GM21723 (cell line): ENCODE measurements at regions not wholly inside any gene's neighbourhood (a gene's known extent, or its start where the extent isn't known, plus 50 kb on each side); places are given as distances from the start of the nearest gene placed in this dataset.
"Not testable (repeated sequence)": the region's sequence is repeated elsewhere in the genome, so short reads cannot be mapped to it uniquely, and the experiment has no call there.

Source experiments
- ATAC-seq: cut with Tn5 transposase; IDR thresholded peaks from one replicate; pipeline ENCODE4 v1.9.1; 2021; ENCODE audit warnings: mild to moderate bottlenecking, moderate library complexity; ENCODE audit not compliant: unreplicated experiment

DNA sequence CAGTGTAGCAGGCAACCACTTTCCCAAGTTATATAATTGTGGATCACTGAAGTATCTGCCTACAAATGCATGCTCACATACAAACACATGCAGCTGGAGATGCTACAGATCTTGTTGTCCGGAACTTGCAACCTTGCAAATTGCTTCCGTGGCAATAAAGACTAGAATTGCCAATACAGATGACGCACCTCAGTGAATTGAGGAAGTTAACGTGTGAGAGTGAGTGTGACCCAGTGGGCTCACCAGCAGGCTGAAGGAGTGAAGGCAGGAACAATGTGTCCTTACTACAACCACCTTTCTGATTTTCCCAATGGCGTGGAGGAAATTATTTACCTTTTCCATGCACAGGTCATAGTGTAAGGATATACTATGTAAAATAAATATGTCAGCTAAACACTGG lies 89.4 kb upstream of the GRIP1 start:
- ATAC-seq, result no peak

DNA sequence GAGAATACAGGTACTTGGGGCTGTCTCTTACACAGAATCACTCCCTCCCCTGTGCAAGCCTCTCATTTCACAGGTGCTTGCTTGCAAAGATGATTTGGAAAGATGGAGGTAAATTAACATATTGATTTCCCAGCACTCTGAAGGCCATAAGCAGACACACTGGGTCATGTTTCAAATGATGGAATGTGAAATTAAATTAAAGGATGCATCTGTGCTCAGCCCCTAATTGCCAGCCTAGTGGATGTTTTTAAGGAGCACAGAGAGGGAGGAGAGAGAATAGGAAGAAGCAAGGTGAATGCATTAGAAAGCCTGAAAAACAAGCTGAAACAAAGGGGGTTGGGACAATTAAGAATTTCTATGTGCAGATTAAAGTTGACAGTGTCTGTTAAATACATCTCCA lies 96.1 kb upstream of the GRIP1 start:
- no peak for ATAC-seq

DNA sequence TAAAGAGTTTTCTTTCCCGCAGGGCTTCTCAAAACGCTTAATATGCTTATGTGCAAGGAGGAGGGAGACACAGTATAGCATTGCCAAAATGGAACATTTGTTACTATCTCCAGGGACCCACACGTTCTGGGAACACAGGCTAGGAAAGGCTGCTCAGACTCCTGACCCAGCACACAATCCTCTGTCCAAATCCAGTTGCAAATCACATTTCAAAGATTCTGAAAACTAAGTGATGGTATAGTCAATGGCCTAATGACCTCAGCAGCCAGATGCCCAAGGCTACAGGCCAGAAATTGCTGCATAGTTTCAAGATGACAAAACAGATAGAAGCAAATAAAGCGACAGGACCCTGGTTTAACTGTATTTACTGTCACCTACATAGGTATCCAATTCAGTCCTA lies 97.0 kb upstream of the GRIP1 start:
- ATAC-seq, result no peak

DNA sequence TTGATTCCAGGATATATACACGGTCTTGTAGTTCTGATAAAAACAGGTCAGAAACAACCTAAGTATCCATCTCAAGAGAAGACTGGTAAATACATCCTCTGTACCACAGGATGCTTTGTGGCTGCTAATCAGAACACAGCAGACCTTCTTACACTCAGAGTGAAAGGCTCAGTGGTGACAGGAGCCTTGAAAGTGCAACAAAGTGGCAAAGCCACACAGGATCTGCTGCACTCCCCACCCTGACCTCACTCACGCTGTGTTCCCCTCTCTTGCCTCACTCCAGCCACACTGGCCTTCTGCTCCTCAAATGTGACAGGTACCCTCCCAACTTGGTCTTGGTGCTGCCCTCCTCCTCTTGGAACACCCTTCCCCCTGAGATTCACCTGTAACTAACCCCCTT lies 98.1 kb upstream of the GRIP1 start:
- ATAC-seq, result peak; percentile 93

DNA sequence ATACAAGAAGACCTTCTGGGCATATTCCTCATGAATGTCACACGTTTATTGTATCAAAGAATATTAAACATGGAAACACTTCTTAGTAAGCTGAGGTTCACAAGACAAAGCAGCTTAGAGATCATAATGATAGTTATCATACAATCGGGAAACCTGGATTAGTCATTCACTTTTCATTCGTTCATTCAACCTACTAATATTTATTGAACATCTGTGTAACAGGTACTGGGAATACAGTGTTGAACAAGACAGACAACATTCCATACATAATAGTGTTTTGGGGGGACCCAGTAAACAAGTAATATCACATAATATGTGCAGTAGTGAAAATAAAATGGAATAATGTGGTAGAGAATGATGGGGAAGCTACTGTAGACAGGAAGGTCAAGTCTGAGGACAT lies 100.6 kb upstream of the GRIP1 start:
- ATAC-seq, result no peak

DNA sequence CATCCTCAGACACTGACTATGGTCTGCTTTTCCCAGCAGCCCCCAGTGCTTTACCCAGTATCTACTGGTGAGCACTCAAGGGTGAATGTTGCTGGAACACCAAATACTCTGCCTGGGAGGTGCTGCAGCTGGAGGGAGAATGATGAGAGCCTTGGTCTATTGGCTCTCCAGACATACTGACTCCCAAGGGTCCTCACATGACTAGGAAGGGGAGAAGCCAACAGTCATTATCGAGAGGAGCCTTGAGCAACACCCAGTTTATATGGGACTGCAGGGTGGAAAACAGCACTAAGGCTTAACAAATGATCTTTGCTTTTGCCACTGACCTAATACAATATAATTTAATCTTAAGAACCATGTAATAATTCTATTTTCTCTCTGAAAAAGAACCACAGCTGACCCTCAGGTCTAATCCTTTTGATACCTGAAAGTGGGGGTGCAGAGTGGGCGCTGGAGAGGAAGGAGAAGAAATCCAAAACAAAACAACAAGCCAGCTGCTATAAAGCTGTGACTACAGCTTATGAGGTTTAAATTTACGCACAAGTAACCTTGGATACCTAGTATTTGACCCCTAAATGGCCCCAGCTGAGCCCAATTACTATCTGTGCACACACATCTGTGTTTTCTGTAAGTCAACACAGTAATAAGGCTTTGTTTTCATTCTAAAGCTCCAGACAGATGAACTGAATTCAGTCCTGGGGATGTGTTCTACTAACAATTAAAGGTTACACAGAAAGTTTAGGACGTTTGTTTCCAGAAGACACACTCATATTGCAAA lies 107.8 kb upstream of the GRIP1 start:
- no peak for ATAC-seq

GRCh38 chr12:66799551-66799950 lies 120.7 kb upstream of the GRIP1 start:
- no peak for ATAC-seq

GRCh38 chr12:66800046-66800445 lies 121.2 kb upstream of the GRIP1 start:
- no peak for ATAC-seq

- no peak for ATAC-seq
Observed at GRCh38 chr12:66803930-66804329, 125.1 kb upstream of the GRIP1 start.

DNA sequence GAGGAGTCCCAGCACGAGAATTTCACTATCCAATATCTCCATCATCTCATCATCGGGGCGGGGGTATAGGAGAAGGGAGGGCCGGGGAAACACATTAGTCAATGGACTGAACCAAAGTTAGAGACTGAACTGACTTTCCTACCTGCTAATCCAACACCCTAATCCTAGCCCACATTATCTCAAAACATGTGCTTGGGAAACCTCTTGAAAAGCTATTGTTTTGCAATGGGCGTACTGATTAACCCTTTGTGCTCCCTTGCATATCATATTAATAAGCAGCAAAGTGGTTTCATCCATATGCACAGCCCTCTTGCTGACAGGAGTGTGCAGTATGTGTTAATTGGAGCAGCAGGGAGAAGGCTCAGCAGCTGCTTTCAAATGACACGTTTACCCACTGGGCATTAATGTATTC lies 125.7 kb upstream of the GRIP1 start:
- ATAC-seq, result no peak

DNA sequence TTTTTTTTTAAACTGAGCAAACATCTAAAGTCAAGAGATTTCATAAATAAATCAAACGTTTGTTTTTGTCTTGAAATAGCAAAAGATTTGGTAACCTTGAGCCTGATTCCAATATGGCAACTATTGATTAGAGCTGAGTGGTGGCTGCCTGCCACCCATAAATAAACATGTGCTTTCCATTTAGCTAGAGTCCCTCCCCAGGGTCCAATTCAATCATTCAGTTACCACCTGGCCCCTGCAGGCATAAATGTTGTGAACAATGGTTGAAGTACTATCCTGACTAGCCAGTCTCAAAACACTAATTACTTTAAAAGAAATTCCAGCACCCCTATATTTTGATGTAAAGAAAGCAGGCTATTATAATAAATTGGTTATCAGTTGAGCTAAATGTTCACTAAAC lies 129.7 kb upstream of the GRIP1 start:
- ATAC-seq, result no peak

DNA sequence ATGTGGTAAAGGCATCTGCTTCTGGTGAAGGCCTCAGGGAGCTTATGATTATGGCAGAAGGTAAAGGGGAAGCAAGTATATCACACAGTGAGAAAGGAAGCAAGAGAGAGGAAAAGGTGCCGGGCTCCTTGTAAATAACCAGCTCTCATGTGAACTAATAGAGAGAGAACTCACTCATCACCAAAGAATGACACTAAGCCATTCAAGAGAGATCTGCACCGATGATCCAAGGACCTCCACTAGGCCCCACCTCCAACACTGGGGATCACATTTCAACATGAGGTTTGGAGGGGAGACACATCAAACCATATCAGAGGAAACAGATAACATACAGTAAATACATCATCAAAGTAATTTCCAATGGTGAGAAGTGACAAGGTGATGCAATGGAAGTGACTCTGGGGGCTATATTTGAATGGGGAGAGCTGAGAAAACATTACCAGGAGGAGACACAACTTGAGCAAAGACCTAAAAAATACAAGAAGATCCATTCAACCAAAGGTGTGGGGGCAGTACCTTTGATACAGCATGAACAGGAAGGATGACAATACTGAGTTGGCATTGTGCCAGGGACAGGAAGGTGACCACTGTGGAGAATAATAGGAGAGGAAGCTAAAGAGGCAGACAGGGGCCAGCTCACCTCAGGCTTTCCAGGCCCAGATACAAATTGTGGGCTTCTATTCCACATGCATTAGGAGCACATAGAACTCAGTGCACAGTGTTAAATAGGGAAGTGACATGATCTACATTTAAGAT lies 134.4 kb upstream of the GRIP1 start:
- ATAC-seq, result no peak

GRCh38 chr12:66819587-66819986 lies 140.7 kb upstream of the GRIP1 start:
- ATAC-seq, result no peak

DNA sequence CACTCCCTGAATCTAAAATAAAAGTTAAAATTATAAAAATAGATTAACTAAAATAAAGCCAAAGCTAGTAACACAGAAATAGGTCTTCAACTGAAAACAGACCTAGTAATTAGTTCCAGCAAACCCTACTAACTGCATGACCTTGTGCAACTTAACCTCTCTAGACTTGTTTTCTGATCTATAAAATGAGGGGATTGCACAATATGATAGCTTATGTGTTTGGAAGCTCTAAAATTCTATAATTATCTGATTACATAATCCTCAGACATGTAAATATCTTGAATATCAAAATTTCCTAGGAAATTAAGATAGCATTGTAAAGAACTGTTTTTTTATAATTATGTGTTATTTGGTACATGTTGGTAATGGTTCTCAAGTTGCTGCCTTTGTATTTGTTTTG lies 144.1 kb upstream of the GRIP1 start:
- no peak for ATAC-seq

DNA sequence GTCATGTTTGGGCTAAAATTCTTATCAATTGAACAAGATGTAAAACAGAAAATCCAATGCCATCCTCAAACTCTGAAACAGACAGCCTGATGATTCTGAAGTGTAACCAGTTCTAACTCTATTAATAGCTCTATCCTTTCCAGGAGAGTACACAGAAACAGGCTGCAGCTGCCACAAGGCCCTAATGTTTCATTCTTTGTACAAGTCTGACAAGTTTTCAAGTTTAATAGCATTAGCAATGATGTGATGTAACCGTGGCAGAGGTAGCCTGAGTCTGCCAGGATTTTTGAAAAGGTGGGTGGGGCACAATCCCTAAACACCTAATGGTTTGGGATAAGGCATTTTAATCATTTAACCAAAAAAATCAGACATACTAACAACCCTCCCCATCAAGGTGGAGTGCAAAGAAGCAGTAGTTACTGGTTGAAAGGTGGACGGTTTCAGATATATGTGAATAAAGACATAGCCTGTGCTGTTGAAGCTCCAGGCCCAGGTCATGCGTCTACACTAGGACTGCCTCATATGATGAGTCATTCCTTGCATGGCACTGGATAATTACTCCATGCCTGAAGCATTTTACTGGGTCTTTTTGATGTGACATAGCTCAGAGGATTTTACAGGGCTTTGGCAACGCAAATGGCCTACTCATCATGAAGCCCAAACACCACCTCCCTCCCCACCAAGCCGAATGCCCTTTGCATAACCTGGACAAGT lies 145.1 kb upstream of the GRIP1 start:
- no peak for ATAC-seq

- not testable (repeated sequence) for ATAC-seq
Observed at GRCh38 chr12:66825921-66826320, 147.0 kb upstream of the GRIP1 start.

GRCh38 chr12:66829660-66830325 lies 150.9 kb upstream of the GRIP1 start:
- ATAC-seq, result no peak

DNA sequence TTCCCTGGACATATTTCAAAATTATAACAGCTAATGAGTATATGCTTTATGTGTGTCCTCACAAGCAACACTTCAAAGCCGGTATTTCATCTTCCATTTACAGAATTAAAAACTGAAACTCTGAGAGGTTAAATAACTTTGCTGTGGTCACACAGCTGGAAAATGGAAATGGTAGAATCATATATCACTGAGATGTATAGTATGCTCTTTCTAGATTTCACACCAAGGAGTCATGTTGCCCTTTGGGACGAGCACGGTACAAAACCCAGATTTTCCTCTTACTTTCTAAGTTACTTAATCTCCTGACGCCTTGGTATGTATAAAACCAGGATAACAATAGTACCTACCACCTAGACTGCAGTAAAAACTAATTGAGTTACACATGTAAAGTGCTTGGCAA lies 152.6 kb upstream of the GRIP1 start:
- ATAC-seq, result no peak

- ATAC-seq, result no peak
Observed at GRCh38 chr12:66832997-66833396, 154.1 kb upstream of the GRIP1 start.

- ATAC-seq, result no peak
Observed at GRCh38 chr12:66836623-66837310, 157.9 kb upstream of the GRIP1 start.

GRCh38 chr12:66837311-66837627 lies 158.4 kb upstream of the GRIP1 start:
- ATAC-seq, result no peak
